C4-2B (cell line): ENCODE measurements at regions not wholly inside any gene's neighbourhood (a gene's known extent, or its start where the extent isn't known, plus 50 kb on each side); places are given as distances from the start of the nearest gene placed in this dataset.

ENCODE experiments used
- CTCF ChIP-seq: fragments of 450-650 bp; conservative IDR thresholded peaks from 2 replicates; pipeline ENCODE4 v1.5.1; 2017; ENCODE audit warnings: mild to moderate bottlenecking
- ZFX ChIP-seq: fragments of 450-650 bp; IDR thresholded peaks from 2 replicates; pipeline ENCODE4 v1.6.1; 2017

GRCh38 chr4:108395786-108396185, 224.6 kb upstream of the RPL34 start:
- TF ChIP-seq CTCF (no peak), ZFX (no peak)
